Dedifferentiated amniotic fluid mesenchymal stem cell (primary cell): ENCODE measurements at regions not wholly inside any gene's neighbourhood (a gene's known extent, or its start where the extent isn't known, plus 50 kb on each side); places are given as distances from the start of the nearest gene placed in this dataset.

ENCODE experiments used
- DNase-seq: peaks from one replicate; pipeline ENCODE4 v3.0.0-alpha.2; 2016; ENCODE audit errors: extremely low spot score

DNA sequence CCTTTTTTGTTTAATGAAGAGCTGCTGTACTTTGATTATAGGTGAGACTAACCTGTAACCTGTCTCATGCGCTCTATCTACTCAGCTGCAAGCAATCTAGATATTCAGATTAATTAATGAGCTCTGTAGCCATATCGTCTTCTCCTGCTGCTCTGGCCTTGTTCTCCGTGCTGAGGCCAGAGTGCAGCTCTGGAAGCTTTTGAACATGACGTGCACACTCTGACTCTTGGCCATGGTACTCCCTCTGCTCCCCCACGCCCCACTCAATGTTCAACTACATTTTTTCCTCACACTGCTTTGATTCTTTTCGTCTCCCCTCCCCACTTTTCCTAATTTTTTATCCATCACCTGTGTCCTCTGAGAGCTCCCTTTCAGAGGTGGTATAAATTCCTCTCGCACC is 751.8 kb downstream of the FGF9 start:
- DNase-seq: no peak

DNA sequence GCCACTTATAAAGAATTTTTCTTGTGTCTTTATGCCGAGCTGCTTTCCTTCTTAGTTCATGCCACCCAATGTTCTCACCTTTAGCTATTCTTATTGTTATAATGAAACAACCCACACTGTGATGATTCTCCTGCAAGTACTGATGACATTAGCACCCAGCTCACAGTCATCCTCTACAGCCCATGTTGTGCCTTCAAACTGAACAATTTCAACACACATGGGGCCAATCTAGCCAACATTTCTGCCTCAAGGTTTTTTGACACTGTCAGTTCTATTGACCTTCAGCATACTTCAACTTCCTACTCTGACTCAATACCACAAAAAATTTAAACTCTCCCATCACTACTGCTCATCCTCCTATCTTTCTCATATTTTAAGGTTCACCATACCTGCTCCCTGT is 752.4 kb downstream of the FGF9 start:
- no peak for DNase-seq

DNA sequence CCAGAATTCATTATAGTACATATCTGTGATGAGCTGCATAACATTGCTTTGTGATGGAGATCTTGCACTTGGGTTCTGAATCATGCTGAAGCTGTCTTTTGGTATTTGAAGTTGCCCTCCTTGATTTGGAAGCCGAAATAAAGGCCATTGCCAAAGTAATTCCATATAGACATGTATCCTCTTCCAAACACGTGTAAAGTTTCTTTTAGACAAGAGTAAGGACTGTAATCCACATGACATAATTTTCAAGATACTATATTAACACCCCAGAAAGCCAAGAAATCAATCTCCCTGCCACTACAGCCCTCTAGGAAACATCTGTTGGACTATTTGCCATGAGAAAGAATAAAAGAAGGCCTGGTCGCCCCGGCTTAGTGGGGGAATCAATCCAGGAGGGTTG is 754.2 kb downstream of the FGF9 start:
- DNase-seq: no peak

DNA sequence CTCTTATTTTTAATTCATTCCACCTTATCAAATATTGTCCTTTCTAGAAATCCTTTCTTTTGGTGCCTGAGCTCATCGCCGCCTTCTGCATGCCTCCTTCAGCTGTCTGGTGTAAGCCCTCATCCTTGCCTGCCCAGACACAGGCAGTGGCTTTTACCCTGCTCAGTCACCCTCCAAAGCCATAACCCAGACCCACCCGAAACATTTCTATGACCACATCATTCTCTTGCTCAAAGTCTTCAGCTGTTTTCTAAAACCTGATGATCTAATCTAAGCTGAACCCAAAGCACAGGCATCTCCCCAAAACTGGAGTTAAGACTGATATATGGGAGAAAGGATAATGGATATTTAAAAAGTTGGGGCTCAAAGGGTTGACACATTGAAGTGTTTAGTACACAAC is 753.7 kb upstream of the SGCG start:
- no peak for DNase-seq

- no peak for DNase-seq
Observed at GRCh38 chr13:22427783-22428182, 753.0 kb upstream of the SGCG start.

- no peak for DNase-seq
Observed at GRCh38 chr13:22428188-22428828, 752.5 kb upstream of the SGCG start.

DNA sequence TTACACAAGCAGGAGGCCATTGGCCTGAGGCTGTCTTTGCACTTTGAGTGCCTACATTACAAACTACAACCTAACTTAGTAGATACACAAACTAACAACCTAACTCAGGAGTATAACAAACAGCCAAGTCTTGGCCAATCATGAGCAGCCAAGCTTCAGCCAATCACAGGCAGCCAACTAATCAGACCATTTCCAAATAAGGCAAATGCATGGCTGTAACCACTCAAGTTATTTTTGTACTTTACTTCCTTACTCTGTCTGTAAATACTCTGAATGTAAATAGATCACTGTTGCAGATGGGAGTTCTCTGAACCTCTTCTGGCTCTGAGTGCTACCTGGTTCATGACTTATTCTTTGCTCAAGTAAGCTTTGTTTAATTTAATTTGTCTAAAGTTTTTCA is 748.1 kb upstream of the SGCG start:
- no peak for DNase-seq

DNA sequence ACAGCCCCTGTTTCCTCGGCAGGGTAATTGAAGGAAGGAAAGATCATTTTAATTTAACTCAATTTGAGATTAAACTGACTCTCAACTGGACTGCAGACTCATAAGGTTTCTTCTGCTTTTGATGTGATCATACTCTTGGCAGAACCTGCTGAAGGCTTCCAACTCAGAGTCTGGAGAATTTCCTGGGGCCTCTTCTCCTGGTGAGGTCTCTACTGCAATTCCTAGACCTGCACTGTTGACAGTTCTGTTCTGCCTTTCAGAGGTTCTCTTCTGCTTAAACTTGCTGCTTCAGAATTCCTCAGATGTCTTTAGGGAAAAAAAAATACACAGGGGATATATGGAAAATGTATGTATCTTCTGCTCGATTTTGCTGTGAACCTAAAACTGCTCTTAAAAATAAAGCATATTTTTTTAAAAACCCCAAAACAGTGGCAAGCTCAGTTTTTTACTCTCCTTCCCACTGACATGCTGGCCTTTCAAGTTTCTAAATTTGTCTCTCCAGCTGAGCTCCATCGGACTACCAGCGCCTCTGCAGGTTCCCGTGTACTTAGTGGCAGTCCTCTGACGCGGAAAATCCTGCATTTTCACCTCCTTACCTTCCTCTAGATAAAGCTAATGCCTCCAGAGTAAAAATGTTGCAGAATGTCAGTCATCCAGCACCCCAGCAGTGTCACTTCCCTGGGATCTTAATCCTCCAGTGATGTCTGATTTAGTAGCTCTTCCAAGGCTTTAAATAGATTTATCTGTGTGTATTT is 733.5 kb upstream of the SGCG start:
- no peak for DNase-seq

DNA sequence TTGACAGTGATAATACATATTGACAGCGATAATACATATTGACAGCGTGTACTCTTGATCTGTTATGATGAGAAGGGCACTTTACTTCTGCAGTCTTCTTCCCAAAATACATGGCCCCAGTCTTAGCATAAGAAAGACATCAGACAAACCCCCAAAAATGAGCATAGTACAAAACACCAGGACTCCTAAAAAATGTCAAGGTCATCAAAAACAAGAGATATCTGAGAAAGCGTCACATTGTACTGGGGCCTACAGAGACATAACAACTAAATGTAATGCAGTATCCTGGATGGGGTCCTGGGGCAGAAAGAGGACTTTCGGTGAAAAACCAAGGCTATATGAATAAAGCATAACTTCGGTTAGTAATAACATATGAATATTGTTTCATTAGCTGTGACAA is 731.5 kb upstream of the SGCG start:
- no peak for DNase-seq

GRCh38 chr13:22451327-22451741 is 729.4 kb upstream of the SGCG start:
- DNase-seq: no peak

- DNase-seq: no peak
Observed at GRCh38 chr13:22454586-22454985, 726.2 kb upstream of the SGCG start.

- DNase-seq: no peak
Observed at GRCh38 chr13:22455036-22455435, 725.7 kb upstream of the SGCG start.

DNA sequence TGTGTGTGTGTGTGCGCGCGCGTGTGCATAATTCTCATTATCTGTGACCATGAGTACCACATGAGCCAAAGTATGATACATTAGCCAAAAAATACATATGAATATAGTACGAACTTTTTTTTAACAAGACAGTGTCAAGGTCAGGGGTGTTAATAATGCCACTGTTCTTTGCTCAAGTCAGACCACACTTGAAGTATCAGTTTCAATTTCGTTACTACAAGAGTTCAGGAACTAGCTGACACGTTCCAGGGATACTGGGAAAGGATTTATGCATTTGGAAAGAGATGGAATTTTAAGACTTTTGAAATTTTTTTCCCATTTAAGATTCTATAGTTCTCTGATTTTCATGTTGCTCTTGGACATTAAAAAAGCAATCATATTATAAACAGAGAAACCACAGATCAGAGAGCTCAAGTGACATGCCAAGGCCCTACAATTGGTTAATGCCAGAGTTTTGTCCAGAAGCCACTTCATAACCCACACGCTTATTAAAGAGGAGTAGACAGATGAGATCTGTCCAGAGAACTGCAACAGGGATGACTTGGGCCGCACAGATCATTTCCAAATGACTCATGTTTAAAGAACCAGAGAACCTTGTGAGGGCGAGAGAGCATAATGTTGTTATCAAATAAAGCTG is 718.8 kb upstream of the SGCG start:
- no peak for DNase-seq

DNA sequence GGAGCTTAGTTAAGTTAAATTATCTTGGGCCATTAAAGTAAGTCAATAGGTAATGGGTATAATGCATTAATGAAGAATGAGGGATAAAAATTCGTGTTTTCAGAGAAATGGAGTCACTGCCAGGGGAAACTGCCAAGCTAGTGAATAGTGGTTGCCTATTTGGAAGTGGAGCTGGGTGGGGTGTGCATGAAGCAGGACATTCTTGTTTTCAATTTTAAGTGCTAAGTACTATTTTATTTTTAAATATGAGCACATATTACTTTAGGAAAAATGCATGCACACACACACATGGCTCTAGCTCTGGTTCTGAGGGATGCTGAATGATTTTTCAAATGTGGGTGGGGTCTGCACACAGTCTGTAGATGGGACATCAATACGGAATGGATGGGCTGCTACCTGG is 717.7 kb upstream of the SGCG start:
- no peak for DNase-seq

GRCh38 chr13:22468045-22468444 is 712.7 kb upstream of the SGCG start:
- no peak for DNase-seq

GRCh38 chr13:22468824-22469223 is 712.0 kb upstream of the SGCG start:
- no peak for DNase-seq

DNA sequence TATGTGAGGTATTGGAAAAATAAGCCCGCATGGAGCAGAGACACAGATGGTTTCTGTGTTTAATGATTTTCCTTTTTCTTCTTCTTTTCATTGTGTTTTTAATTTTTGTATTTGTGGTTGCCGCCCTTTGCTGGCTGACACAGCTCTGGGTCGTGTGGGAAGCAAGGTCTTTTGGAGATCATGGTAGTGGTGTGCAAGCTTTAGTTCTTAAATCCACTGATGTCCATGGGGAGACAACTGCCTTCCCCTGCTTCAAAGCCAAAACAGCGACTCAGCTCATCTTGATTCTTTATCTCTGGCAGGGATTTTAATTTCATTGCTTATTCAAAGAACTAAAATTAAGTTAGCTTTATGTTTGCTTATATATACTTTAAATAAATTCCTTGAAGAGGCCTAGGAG is 711.3 kb upstream of the SGCG start:
- DNase-seq: no peak

DNA sequence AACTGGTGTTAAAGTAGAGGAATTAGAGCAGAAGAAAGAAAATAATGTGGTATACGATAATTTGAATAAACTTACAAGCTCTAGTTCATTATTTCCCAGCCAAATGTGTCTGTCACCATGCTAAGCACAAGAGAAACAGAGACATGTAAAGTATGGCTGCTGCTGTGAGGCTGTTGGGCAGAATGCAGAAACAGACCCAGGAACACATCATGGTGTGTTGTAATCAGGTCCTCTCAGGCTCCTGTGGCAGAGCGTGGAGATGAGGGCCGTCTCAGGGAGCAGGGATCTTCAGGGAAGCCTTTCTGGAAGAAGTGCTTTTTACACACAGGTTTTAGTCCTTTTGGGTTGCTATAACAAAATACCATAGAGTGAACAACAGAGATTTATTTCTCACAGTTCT is 710.7 kb upstream of the SGCG start:
- no peak for DNase-seq

DNA sequence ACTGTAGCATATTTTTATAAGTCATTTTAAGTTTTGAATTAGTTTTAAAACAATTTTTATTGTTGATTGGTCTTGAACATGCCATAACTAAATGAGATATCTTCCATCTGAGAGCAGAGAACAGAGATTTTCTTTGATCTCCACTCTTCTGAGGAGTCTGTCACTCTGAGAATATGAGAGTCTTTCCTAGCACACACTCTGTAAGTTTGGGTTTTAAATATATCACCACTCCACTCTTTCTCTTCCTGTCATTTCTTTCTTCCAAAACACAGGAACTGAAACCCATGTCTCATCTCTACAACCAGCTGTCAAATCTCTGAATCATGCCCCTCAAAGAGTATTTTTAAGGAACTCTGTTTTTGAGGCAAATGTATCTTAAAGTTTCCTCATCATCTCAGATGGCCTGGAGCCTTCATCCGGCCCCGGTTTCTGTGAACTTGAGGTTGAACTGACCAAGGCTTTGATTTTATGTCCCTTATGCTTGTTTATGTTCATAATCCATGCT is 698.2 kb upstream of the SGCG start:
- DNase-seq: no peak

- DNase-seq: no peak
Observed at GRCh38 chr13:22483276-22483675, 697.5 kb upstream of the SGCG start.

DNA sequence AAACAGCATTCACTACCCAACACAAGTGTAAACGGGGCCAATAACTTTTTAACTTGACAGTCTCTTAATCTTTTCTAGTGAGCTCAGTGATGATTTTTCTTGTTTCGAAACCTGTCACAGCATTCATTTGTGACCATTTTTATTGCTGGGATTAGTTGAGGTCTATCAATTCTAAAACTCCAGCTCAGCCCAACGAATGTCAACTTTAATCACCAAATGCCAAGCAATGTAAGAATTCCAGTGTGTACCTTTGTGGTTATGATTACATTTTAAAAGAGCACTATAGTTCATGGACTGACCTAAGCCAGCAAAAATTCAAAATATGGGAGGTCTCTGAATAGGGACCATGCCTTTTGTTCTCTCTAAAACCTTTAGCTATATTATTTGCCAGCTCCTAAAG is 694.3 kb upstream of the SGCG start:
- no peak for DNase-seq

DNA sequence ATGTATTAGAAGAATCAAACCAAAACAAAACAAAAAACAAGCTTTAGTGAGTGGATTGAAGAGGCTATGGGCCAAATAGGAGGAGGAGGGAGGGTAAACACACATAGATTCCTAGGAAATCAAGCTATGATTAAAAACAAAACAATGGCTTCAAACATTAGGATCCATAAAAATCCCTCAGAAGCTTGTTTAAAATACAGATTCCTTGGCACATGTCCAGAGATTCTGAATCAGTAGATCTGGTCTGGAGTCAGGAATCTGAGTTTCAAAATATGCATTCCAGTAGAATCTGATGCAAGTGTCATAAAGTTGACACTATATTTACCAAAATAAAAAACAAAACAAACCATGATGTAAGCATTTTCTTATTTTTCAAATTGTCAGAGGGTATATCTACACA is 692.8 kb upstream of the SGCG start:
- no peak for DNase-seq

GRCh38 chr13:22489771-22490170 is 691.0 kb upstream of the SGCG start:
- no peak for DNase-seq
